ENCODE measurements at regions not wholly inside any gene's neighbourhood (a gene's known extent, or its start where the extent isn't known, plus 50 kb on each side); places are given as distances from the start of the nearest gene placed in this dataset.

DNA sequence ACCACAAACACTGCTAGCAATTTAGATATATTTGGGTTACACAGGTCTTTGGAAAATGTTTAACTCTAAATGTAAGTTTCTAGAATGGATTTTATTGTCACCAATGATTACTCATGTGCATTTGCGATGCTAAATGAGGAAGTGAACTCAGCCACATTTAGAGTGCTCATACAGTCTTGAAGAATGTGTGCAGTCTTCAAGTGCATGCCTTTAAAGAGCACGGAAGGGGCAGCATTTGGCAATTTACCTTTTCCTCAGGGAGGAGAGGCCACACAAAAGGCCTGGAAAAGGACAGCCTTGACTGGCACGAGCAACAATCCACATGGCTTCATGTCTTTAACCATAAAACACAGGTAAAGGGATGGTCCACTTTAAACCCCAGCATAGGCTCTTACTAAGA, 78.5 kb upstream of the STK17B start:
- TF ChIP-seq SUZ12 (IDR thresholded peaks at IDR 0.05; ENCODE audit: extremely low read depth, insufficient read depth, insufficient read length) = no peak
- no peak for TF ChIP-seq ZNF274 (IDR thresholded peaks at IDR 0.05; ENCODE audit: low read depth, low read length)
